ENCODE measurements at regions not wholly inside any gene's neighbourhood (a gene's known extent, or its start where the extent isn't known, plus 50 kb on each side); places are given as distances from the start of the nearest gene placed in this dataset.

DNA sequence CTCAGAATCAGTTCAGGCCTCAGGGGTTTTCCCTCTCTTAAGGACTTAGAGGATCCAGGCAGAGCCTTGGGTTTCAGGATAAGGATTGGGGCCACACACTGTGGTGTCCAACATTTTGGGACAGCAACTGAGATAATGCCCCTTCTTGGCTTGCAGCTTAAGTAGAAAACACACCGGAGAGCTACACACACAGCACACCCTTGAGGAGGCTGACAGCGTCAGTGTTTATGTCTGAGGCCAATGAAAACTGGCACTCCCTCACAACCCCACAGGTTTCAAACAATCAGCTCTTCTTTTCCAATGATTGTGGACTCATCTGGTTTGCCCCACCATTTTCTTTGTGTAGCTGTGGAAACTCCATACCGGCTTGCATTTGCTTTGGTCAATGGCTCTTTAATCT is 257.7 kb downstream of the CDCA7 start:
- TF ChIP-seq, protein P1, sequence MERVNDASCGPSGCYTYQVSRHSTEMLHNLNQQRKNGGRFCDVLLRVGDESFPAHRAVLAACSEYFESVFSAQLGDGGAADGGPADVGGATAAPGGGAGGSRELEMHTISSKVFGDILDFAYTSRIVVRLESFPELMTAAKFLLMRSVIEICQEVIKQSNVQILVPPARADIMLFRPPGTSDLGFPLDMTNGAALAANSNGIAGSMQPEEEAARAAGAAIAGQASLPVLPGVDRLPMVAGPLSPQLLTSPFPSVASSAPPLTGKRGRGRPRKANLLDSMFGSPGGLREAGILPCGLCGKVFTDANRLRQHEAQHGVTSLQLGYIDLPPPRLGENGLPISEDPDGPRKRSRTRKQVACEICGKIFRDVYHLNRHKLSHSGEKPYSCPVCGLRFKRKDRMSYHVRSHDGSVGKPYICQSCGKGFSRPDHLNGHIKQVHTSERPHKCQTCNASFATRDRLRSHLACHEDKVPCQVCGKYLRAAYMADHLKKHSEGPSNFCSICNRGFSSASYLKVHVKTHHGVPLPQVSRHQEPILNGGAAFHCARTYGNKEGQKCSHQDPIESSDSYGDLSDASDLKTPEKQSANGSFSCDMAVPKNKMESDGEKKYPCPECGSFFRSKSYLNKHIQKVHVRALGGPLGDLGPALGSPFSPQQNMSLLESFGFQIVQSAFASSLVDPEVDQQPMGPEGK (CRISPR knock-in tag; IDR thresholded peaks at IDR 0.05; ENCODE audit: borderline replicate concordance): no peak
- TF ChIP-seq ZC3H10 (CRISPR knock-in tag; IDR thresholded peaks at IDR 0.05): no peak
- TF ChIP-seq ESRRG (CRISPR knock-in tag; IDR thresholded peaks at IDR 0.05): no peak
- TF ChIP-seq, protein P2, sequence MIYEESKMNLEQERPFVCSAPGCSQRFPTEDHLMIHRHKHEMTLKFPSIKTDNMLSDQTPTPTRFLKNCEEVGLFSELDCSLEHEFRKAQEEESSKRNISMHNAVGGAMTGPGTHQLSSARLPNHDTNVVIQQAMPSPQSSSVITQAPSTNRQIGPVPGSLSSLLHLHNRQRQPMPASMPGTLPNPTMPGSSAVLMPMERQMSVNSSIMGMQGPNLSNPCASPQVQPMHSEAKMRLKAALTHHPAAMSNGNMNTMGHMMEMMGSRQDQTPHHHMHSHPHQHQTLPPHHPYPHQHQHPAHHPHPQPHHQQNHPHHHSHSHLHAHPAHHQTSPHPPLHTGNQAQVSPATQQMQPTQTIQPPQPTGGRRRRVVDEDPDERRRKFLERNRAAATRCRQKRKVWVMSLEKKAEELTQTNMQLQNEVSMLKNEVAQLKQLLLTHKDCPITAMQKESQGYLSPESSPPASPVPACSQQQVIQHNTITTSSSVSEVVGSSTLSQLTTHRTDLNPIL (CRISPR knock-in tag; IDR thresholded peaks at IDR 0.05; ENCODE audit: low read depth): no peak
- TF ChIP-seq RARB (CRISPR knock-in tag; IDR thresholded peaks at IDR 0.05): no peak
- no peak for TF ChIP-seq ZFP30 (CRISPR knock-in tag; IDR thresholded peaks at IDR 0.05)
- TF ChIP-seq OSR1 (CRISPR knock-in tag; IDR thresholded peaks at IDR 0.05): no peak
- TF ChIP-seq TCF4 (CRISPR knock-in tag; IDR thresholded peaks at IDR 0.05; ENCODE audit: borderline replicate concordance): no peak
- no peak for TF ChIP-seq ARNTL (CRISPR knock-in tag; IDR thresholded peaks at IDR 0.05; ENCODE audit: borderline replicate concordance, low read depth)

DNA sequence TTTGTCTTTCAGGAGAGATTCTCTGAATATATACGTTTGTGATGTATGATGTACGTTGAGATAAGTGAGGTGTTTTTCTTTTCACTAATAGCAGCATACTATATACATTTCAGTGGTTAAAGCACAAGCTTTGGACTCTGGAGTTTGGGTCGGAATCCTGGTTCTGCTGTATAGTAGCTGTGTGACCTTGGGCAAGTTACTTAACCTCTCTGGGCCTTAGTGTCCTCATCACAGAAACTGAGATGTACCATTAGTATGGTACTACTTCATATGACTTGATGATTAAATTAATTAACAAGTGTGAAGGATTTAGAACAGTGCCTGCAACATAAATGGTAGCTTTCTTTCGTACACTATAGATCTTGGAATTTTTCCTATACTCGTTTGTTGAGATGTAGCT is 258.7 kb downstream of the CDCA7 start:
- TF ChIP-seq ESRRG (CRISPR knock-in tag; IDR thresholded peaks at IDR 0.05): no peak
- TF ChIP-seq RARB (CRISPR knock-in tag; IDR thresholded peaks at IDR 0.05): no peak
- no peak for TF ChIP-seq ZFP3 (CRISPR knock-in tag; IDR thresholded peaks at IDR 0.05)
- TF ChIP-seq ZNF70 (CRISPR knock-in tag; IDR thresholded peaks at IDR 0.05): no peak
- TF ChIP-seq PPARA (CRISPR knock-in tag; IDR thresholded peaks at IDR 0.05; ENCODE audit: borderline replicate concordance): no peak
- no peak for TF ChIP-seq ISL1 (CRISPR knock-in tag; IDR thresholded peaks at IDR 0.05)
- TF ChIP-seq TCF4 (CRISPR knock-in tag; IDR thresholded peaks at IDR 0.05; ENCODE audit: borderline replicate concordance): no peak
- no peak for TF ChIP-seq CSDC2 (CRISPR knock-in tag; IDR thresholded peaks at IDR 0.05)
- TF ChIP-seq, protein P2 (CRISPR knock-in tag; IDR thresholded peaks at IDR 0.05; ENCODE audit: low read depth): no peak
- no peak for TF ChIP-seq ZNF8 (CRISPR knock-in tag; IDR thresholded peaks at IDR 0.05)
- no peak for TF ChIP-seq TOX (CRISPR knock-in tag; IDR thresholded peaks at IDR 0.05; ENCODE audit: borderline replicate concordance)
- TF ChIP-seq ZNF565 (CRISPR knock-in tag; conservative IDR thresholded peaks at IDR 0.05; ENCODE audit: low read depth): no peak
- TF ChIP-seq SNAI2 (CRISPR knock-in tag; IDR thresholded peaks at IDR 0.05): no peak
- TF ChIP-seq, protein P3, sequence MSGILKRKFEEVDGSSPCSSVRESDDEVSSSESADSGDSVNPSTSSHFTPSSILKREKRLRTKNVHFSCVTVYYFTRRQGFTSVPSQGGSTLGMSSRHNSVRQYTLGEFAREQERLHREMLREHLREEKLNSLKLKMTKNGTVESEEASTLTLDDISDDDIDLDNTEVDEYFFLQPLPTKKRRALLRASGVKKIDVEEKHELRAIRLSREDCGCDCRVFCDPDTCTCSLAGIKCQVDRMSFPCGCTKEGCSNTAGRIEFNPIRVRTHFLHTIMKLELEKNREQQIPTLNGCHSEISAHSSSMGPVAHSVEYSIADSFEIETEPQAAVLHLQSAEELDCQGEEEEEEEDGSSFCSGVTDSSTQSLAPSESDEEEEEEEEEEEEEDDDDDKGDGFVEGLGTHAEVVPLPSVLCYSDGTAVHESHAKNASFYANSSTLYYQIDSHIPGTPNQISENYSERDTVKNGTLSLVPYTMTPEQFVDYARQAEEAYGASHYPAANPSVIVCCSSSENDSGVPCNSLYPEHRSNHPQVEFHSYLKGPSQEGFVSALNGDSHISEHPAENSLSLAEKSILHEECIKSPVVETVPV (CRISPR knock-in tag; IDR thresholded peaks at IDR 0.05): no peak

More for the DNA sequence above, 257.7 kb downstream of the CDCA7 start:
- ATAC-seq: no peak

DNA sequence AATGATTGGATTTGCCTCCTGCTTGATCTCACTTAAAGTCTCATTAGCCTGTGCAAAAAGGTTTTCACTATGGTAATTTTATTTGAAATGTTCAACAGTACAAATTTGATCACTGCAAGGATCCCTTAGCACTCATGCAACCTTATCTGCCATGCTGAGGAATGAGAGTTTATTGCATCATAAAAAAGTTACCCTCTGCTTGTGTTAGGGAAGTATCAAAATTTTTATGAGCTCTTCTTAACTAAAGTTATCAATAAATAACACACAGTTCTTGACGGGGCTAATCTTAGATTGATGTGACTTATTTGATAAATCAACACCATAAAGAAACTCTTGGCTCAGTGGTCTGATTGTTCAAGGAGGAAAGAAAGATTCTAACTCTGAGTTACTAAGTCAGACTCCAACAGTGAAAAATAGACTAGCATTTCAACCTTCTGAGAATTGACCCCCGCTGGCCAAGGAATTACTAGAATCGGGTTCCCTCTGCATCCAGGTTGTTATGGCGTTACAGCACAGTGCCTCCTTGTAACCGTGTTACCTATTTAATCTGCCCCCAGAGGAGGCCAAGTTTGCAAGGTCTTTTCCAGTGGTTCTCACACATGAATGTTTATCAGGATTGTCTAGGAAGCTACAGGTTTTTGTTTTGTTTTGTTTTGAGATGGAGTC is 259.7 kb downstream of the CDCA7 start:
- no peak for TF ChIP-seq SNAI2 (CRISPR knock-in tag; IDR thresholded peaks at IDR 0.05)
- no peak for TF ChIP-seq TCF4 (CRISPR knock-in tag; IDR thresholded peaks at IDR 0.05; ENCODE audit: borderline replicate concordance)
- TF ChIP-seq, protein P1 (CRISPR knock-in tag; IDR thresholded peaks at IDR 0.05; ENCODE audit: borderline replicate concordance): no peak
- no peak for TF ChIP-seq ZFP3 (CRISPR knock-in tag; IDR thresholded peaks at IDR 0.05)
- ATAC-seq: no peak

More for the DNA sequence above, 258.7 kb downstream of the CDCA7 start:
- no peak for ATAC-seq

Data from SK-N-SH treated with all-trans-retinoic acid at 6 μM for 48 hours (cell line).